ENCODE measurements at regions not wholly inside any gene's neighbourhood (a gene's known extent, or its start where the extent isn't known, plus 50 kb on each side); places are given as distances from the start of the nearest gene placed in this dataset.

DNA sequence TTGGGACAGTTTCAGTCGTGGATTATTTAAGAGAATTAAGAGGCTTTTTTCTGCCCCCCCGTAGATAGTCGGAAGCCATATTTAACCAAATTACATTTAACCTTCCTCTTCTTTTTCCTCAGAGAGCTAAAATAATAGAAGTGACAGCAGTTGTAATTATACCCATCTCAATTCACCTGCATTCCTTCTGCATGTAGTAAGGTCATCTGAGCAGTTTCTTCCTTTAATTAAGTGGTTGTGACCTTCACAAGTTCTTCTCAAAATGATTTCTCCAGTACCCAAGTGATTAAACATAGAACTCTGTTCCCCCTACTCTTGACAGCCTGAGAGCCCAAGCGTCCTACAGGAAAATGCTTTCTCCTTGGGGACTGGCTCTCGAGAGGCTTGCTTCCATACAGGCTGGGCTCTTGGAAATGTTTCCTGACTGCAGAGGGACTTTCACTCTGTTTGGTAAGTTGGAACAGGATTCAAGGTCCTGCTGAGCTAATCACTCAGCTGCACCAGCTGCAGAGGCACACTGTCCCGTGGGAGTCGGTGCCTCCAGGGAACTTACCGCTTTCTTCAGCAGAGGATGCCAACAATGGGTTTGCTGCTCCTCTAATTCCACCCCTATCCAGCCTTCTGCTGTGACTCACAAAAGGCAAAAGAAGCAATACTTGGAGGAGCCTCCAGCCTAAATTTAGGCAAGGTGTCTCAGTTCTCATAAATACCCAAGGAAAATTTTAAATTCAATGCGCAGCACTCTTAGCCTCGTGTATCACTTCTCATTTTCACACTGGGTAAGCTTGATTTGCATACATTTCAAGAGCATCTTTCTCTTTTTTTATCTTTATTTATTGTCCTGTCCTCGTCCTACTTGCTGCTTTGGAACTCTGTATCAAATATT lies 414.9 kb downstream of the KIF16B start:
- Histone ChIP-seq H3K27me3 (ENCODE audit: insufficient read depth, low read length, poor library complexity) (no peaks in the 10 kb centered on the region), H3K36me3 (ENCODE audit: insufficient read depth, low read length) (no peaks in the 10 kb centered on the region), H3K9ac (ENCODE audit: low read depth, low read length) (no peak overlapping the region), H3K27ac (ENCODE audit: low read length) (no peak overlapping the region), H4K20me1 (ENCODE audit: insufficient read depth, low read length) (no peaks in the 10 kb centered on the region), H3K9me3 (ENCODE audit: insufficient read depth, low read length, severe bottlenecking) (peaks cover 2% of the 10 kb centered on the region), H3K4me2 (ENCODE audit: insufficient read depth, low read length) (no peak overlapping the region), H3K79me2 (ENCODE audit: insufficient read depth, low read length) (no peaks in the 10 kb centered on the region), H3K4me1 (ENCODE audit: insufficient read depth, low read length) (no peaks in the 10 kb centered on the region), H2AFZ (ENCODE audit: low read depth, low read length) (no peak overlapping the region), H3K4me3 (ENCODE audit: low read depth in 1 of 2, low read length in 2 of 2) (no peak overlapping the region)
- DNase-seq, result no peak
- TF ChIP-seq, protein P1, sequence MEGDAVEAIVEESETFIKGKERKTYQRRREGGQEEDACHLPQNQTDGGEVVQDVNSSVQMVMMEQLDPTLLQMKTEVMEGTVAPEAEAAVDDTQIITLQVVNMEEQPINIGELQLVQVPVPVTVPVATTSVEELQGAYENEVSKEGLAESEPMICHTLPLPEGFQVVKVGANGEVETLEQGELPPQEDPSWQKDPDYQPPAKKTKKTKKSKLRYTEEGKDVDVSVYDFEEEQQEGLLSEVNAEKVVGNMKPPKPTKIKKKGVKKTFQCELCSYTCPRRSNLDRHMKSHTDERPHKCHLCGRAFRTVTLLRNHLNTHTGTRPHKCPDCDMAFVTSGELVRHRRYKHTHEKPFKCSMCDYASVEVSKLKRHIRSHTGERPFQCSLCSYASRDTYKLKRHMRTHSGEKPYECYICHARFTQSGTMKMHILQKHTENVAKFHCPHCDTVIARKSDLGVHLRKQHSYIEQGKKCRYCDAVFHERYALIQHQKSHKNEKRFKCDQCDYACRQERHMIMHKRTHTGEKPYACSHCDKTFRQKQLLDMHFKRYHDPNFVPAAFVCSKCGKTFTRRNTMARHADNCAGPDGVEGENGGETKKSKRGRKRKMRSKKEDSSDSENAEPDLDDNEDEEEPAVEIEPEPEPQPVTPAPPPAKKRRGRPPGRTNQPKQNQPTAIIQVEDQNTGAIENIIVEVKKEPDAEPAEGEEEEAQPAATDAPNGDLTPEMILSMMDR (IDR thresholded peaks at IDR 0.05; ENCODE audit: borderline replicate concordance, extremely low read depth, low read length, poor library complexity, severe bottlenecking), result no peak
- TF ChIP-seq EZH2 (IDR thresholded peaks at IDR 0.05; ENCODE audit: borderline replicate concordance, low read depth, low read length, severe bottlenecking), result no peak
- no peak for ATAC-seq (ENCODE audit: insufficient read depth, low read depth)

DNA sequence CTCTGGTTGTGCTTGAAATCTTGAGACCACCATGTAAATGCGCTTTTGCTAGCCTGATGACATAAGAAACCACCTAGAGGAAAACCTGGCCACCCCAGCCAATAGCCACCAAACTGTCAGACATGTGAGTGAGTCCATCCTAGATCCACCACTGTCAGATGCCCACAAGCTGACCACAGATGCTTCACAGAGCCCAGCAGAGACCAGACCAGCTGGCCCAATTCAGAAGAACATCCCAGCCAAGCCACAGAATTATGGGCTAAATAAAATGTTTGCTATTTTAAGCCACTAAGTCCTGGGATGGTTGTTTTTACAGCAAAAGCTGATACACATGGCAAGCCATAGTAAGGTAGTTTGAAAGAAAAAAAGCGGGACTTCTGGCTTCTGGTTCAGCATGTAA lies 425.3 kb downstream of the KIF16B start:
- H3K4me1 ChIP-seq (ENCODE audit: insufficient read depth, low read length), result no peaks in the 10 kb centered on the region
- TF ChIP-seq, protein P1 (IDR thresholded peaks at IDR 0.05; ENCODE audit: borderline replicate concordance, extremely low read depth, low read length, poor library complexity, severe bottlenecking), result no peak
- no peak for TF ChIP-seq EZH2 (IDR thresholded peaks at IDR 0.05; ENCODE audit: borderline replicate concordance, low read depth, low read length, severe bottlenecking)
- H3K9me3 ChIP-seq (ENCODE audit: insufficient read depth, low read length, severe bottlenecking), result peaks cover 2% of the 10 kb centered on the region
- H3K79me2 ChIP-seq (ENCODE audit: insufficient read depth, low read length), result no peaks in the 10 kb centered on the region
- H3K27me3 ChIP-seq (ENCODE audit: insufficient read depth, low read length, poor library complexity), result no peaks in the 10 kb centered on the region
- no peaks in the 10 kb centered on the region for H3K36me3 ChIP-seq (ENCODE audit: insufficient read depth, low read length)
- DNase-seq (no peak), ATAC-seq (ENCODE audit: insufficient read depth, low read depth) (no peak)
- H2AFZ ChIP-seq (ENCODE audit: low read depth, low read length), result no peak overlapping the region
- H4K20me1 ChIP-seq (ENCODE audit: insufficient read depth, low read length), result no peaks in the 10 kb centered on the region
- H3K4me3 ChIP-seq (ENCODE audit: low read depth in 1 of 2, low read length in 2 of 2), result no peak overlapping the region
- no peak overlapping the region for H3K9ac ChIP-seq (ENCODE audit: low read depth, low read length)
- no peak overlapping the region for H3K4me2 ChIP-seq (ENCODE audit: insufficient read depth, low read length)
- H3K27ac ChIP-seq (ENCODE audit: low read length), result no peak overlapping the region

DNA sequence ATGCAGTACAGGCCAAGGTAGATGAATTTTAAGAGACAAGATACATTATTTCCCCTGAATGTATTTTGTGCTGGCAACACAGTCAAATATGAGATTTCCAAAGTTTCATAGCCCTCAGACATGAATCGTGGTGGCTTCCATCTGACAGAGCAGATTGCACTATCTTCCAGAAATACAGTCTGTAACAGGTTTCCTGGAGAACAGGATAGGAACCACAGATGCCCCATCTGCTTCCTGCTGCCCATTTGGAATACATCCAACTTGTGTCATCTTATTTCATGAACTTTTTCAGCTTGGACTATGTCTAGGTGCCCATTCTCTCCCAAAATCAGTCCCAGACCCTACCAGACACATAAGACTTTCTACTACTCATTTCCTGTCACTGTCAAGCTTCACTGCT lies 426.0 kb downstream of the KIF16B start:
- H3K27me3 ChIP-seq (ENCODE audit: insufficient read depth, low read length, poor library complexity), result no peaks in the 10 kb centered on the region
- H3K4me1 ChIP-seq (ENCODE audit: insufficient read depth, low read length), result no peaks in the 10 kb centered on the region
- H3K27ac ChIP-seq (ENCODE audit: low read length), result no peak overlapping the region
- no peaks in the 10 kb centered on the region for H3K36me3 ChIP-seq (ENCODE audit: insufficient read depth, low read length)
- H4K20me1 ChIP-seq (ENCODE audit: insufficient read depth, low read length), result no peaks in the 10 kb centered on the region
- TF ChIP-seq, protein P1 (IDR thresholded peaks at IDR 0.05; ENCODE audit: borderline replicate concordance, extremely low read depth, low read length, poor library complexity, severe bottlenecking), result no peak
- TF ChIP-seq EZH2 (IDR thresholded peaks at IDR 0.05; ENCODE audit: borderline replicate concordance, low read depth, low read length, severe bottlenecking), result no peak
- no peak overlapping the region for H3K4me3 ChIP-seq (ENCODE audit: low read depth in 1 of 2, low read length in 2 of 2)
- no peak overlapping the region for H3K9ac ChIP-seq (ENCODE audit: low read depth, low read length)
- ATAC-seq (ENCODE audit: insufficient read depth, low read depth) (no peak), DNase-seq (no peak)
- H3K9me3 ChIP-seq (ENCODE audit: insufficient read depth, low read length, severe bottlenecking), result peaks cover 2% of the 10 kb centered on the region
- H2AFZ ChIP-seq (ENCODE audit: low read depth, low read length), result no peak overlapping the region
- no peak overlapping the region for H3K4me2 ChIP-seq (ENCODE audit: insufficient read depth, low read length)
- H3K79me2 ChIP-seq (ENCODE audit: insufficient read depth, low read length), result no peaks in the 10 kb centered on the region
